Endothelial cell of umbilical vein (primary cell): ENCODE measurements at regions not wholly inside any gene's neighbourhood (a gene's known extent, or its start where the extent isn't known, plus 50 kb on each side); places are given as distances from the start of the nearest gene placed in this dataset.

Source experiments
- EZH2 ChIP-seq: IDR thresholded peaks from 2 replicates; pipeline ENCODE4 v1.6.1; 2012; ENCODE audit warnings: borderline replicate concordance, low read depth, mild to moderate bottlenecking, moderate library complexity, low read length, inconsistent platforms; ENCODE audit not compliant: severe bottlenecking
- TF ChIP-seq, protein P1 (sequence below), 2 donors: IDR thresholded peaks; 1 replicate in 1 of 2; 2 replicates in 1 of 2; pipeline ENCODE4 v1.5.1; 2011; ENCODE audit warnings: low read length in 2 of 2, mild to moderate bottlenecking in 2 of 2, moderate library complexity in 2 of 2, control low read depth in 1 of 2, inconsistent platforms in 1 of 2, low read depth in 1 of 2; ENCODE audit not compliant: insufficient read depth in 1 of 2; ENCODE audit errors: extremely low read depth in 1 of 2
- TF ChIP-seq, protein P2 (sequence below): IDR thresholded peaks from 2 replicates; pipeline ENCODE4 v1.6.1; 2011; ENCODE audit not compliant: insufficient read depth, insufficient read length

DNA sequence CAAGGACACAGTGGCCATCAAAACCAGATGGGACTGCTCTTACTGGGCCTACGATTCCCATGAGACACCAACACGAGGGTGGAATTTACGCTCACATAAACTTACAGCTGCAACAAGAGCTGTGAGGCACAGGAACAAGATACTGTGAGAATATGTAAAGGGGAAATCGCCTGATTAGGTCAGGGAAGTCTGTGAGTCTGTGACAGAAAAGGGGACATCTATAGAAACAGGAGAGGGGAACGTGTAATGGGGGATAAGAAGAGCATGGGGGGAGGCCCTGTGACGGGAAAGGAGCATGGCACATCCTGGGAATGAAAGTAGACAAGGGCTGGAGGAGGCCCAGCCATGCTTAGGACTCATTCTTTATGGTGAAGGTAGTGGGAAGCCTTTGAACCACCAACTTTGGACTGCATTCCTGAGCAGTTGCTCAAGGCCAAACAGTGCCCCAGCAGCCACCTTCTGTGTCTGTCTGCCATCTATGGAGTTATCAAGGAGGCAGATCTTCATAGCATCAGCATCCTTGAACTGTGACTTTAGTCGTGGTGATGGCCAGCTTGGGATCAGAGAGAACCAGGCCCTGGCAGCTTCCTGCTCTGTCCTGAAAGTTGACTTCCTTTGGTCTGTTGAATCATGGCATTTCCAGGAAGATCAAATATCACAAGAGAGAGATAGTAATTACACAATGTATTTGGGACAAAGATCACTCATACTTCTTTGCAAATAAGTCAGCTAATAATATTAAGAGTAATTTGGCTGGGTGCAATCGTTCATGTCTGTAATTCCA lies 87.9 kb upstream of the FAM169A start:
- TF ChIP-seq, protein P1, sequence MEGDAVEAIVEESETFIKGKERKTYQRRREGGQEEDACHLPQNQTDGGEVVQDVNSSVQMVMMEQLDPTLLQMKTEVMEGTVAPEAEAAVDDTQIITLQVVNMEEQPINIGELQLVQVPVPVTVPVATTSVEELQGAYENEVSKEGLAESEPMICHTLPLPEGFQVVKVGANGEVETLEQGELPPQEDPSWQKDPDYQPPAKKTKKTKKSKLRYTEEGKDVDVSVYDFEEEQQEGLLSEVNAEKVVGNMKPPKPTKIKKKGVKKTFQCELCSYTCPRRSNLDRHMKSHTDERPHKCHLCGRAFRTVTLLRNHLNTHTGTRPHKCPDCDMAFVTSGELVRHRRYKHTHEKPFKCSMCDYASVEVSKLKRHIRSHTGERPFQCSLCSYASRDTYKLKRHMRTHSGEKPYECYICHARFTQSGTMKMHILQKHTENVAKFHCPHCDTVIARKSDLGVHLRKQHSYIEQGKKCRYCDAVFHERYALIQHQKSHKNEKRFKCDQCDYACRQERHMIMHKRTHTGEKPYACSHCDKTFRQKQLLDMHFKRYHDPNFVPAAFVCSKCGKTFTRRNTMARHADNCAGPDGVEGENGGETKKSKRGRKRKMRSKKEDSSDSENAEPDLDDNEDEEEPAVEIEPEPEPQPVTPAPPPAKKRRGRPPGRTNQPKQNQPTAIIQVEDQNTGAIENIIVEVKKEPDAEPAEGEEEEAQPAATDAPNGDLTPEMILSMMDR (IDR thresholded peaks at IDR 0.05; ENCODE audit: extremely low read depth in 1 of 2, insufficient read depth in 1 of 2, low read depth in 1 of 2, low read length in 2 of 2) = no peak
- TF ChIP-seq, protein P2, sequence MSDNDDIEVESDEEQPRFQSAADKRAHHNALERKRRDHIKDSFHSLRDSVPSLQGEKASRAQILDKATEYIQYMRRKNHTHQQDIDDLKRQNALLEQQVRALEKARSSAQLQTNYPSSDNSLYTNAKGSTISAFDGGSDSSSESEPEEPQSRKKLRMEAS = no peak
- TF ChIP-seq EZH2 = no peak
